Stomach (tissue), 4 donors: ENCODE measurements at regions not wholly inside any gene's neighbourhood (a gene's known extent, or its start where the extent isn't known, plus 50 kb on each side); places are given as distances from the start of the nearest gene placed in this dataset.

Source experiments
- CTCF ChIP-seq, 7 experiments: fragments of 450-650 bp in 4 of 7; fragments of 200-600 bp in 3 of 7; sonication (generic) in 3 of 7; IDR thresholded peaks; one replicate each; pipeline ENCODE4 v1.5.1; 2016 to 2019; ENCODE audit warnings: antibody characterized with exemption in 7 of 7, control low read depth in 2 of 7, mild to moderate bottlenecking in 1 of 7
- EP300 ChIP-seq: sonication (generic); formaldehyde crosslinking; IDR thresholded peaks from one replicate; pipeline ENCODE4 v1.6.1; 2017; ENCODE audit warnings: antibody characterized with exemption

- no peak for TF ChIP-seq CTCF (IDR thresholded peaks at IDR 0.05)
- TF ChIP-seq EP300: no peak
Observed at GRCh38 chr7:145876376-145876775, 240.2 kb upstream of the CNTNAP2 start.
